GM18499 (cell line): ENCODE measurements at regions not wholly inside any gene's neighbourhood (a gene's known extent, or its start where the extent isn't known, plus 50 kb on each side); places are given as distances from the start of the nearest gene placed in this dataset.
"Not testable (repeated sequence)": the region's sequence is repeated elsewhere in the genome, so short reads cannot be mapped to it uniquely, and the experiment has no call there.

Experiments used
- ATAC-seq: cut with Tn5 transposase; IDR thresholded peaks from one replicate; pipeline ENCODE4 v1.9.1; 2021; ENCODE audit warnings: moderate number of reproducible peaks; ENCODE audit not compliant: insufficient read depth, unreplicated experiment

- ATAC-seq, result no peak
Observed at GRCh38 chr4:137408527-137409177, 123.6 kb downstream of the PCDH18 start.

- ATAC-seq, result not testable (repeated sequence)
Observed at GRCh38 chr4:137405833-137406232, 126.5 kb downstream of the PCDH18 start.

- no peak for ATAC-seq
Observed at GRCh38 chr4:137394018-137394417, 138.3 kb downstream of the PCDH18 start.

GRCh38 chr4:137393044-137393443 is 139.2 kb downstream of the PCDH18 start:
- ATAC-seq, result no peak

- ATAC-seq, result no peak
Observed at GRCh38 chr4:137390707-137391106, 141.6 kb downstream of the PCDH18 start.

- ATAC-seq, result no peak
Observed at GRCh38 chr4:137389911-137390520, 142.3 kb downstream of the PCDH18 start.

- ATAC-seq, result no peak
Observed at GRCh38 chr4:137387924-137388323, 144.4 kb downstream of the PCDH18 start.

GRCh38 chr4:137384476-137384875 is 147.8 kb downstream of the PCDH18 start:
- no peak for ATAC-seq

- no peak for ATAC-seq
Observed at GRCh38 chr4:137378821-137379220, 153.5 kb downstream of the PCDH18 start.

GRCh38 chr4:137378393-137378792 is 153.9 kb downstream of the PCDH18 start:
- ATAC-seq, result no peak

GRCh38 chr4:137376312-137376711 is 156.0 kb downstream of the PCDH18 start:
- ATAC-seq, result no peak

- ATAC-seq, result no peak
Observed at GRCh38 chr4:137375111-137375850, 157.0 kb downstream of the PCDH18 start.

- ATAC-seq, result no peak
Observed at GRCh38 chr4:137370679-137371078, 161.6 kb downstream of the PCDH18 start.

GRCh38 chr4:137370206-137370633 is 162.1 kb downstream of the PCDH18 start:
- ATAC-seq, result no peak

GRCh38 chr4:137367620-137368019 is 164.7 kb downstream of the PCDH18 start:
- ATAC-seq, result no peak

GRCh38 chr4:137363496-137363895 is 168.8 kb downstream of the PCDH18 start:
- no peak for ATAC-seq

GRCh38 chr4:137361756-137362470 is 170.4 kb downstream of the PCDH18 start:
- no peak for ATAC-seq

GRCh38 chr4:137360761-137361160 is 171.5 kb downstream of the PCDH18 start:
- no peak for ATAC-seq

GRCh38 chr4:137359691-137360315 is 172.5 kb downstream of the PCDH18 start:
- ATAC-seq, result no peak

- not testable (repeated sequence) for ATAC-seq
Observed at GRCh38 chr4:137354562-137354961, 177.7 kb downstream of the PCDH18 start.
